Stimulated activated CD8-positive, alpha-beta memory T cell treated with anti-CD3 and anti-CD28 coated beads, Interleukin-7, amount 100 ng/mL, for 4 hours (primary cell): ENCODE measurements at regions not wholly inside any gene's neighbourhood (a gene's known extent, or its start where the extent isn't known, plus 50 kb on each side); places are given as distances from the start of the nearest gene placed in this dataset.

Experiments
- DNase-seq, 2 donors: peaks; one replicate each; pipeline ENCODE4 v3.0.0-alpha.2; 2020; ENCODE audit warnings: low read depth in 2 of 2

DNA sequence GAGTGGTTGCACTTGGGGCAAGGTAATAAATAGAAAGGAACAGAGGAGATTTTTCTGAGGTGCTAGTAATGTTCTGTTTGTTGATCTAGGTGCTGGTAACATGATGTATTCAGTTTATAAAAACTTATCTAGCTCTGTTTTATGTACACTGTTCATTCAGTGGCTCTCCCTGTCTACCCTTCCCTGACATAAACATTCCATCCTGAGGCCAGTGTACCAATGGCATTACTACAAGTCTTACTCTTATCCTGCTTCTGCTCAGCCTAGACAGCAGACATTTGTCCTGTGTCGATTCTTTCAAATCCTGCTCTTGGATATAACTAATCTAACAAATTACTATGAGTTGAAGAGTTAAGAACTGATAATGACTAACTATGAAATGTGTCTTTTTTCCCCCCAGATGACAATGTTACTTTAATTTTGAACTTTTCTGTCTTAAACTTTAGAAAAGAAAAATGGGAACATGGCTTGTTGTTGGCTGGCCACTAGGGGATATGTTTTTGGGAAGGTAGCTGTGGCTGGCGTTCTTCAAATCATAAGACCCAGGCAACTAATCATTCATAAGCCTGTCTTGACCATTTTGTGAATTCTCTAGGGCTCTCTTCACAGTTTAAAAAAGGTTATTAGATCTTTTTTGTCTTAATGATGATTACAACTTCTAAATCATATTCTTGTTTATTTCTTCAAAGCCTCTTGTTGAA, 390.9 kb downstream of the PBX1 start:
- DNase-seq, result no peak

DNA sequence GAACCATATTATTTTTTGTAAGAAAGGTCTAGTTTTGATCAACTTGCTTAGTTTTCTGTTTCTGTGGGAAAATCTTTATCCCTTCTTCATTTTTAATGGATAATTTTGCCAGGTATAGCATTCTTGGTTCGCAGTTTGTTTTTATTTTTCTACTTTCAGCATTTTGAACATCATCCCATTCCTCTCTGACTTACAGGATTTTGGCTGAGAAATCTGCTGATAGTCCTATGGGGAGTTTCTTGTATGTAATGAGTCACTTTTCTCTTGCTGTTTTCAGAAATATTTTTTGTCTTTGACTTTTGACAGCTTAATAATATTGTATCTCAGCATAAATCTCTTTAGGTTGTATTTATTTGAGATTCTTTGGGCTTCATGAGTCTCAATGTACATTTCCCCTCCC, 389.1 kb downstream of the PBX1 start:
- no peak for DNase-seq

DNA sequence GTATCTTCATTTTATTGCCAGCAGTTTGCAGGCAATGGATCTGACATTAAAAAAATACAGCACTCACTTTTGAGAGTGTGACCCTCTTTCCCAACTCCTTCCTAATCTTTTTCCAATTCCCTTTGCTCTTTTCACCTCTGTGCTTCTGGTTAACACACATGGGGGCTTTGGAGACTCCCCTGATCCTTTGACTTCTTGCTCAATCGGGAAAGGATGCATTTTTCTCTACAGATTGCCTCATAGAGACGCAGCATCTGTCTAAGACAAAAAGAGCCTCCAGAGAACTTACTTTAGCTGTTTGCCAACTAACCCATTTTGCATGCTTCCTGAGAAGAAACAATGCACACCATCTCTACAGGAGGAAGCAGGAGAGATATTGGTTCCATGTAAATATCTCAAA, 378.3 kb downstream of the PBX1 start:
- DNase-seq, result no peak

DNA sequence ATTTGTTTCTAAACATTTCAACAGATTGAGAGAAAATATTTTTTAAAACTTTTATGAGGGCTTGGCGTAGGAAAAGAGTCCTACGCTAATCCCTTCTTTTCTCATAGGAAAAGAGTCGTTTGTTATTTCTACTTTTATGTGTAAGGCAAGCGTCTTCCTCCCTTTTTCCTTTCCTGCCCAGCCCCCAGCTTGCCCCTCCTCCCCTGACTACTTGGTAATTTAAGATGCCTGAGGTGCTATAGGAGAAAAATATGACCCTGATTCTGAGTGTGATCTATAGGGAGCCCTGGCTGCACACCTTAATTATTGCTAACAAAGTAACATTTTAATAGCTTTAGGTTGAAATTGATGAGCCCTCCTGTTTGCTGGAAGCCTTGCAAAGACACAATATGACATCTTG, 373.6 kb downstream of the PBX1 start:
- DNase-seq, result no peak

DNA sequence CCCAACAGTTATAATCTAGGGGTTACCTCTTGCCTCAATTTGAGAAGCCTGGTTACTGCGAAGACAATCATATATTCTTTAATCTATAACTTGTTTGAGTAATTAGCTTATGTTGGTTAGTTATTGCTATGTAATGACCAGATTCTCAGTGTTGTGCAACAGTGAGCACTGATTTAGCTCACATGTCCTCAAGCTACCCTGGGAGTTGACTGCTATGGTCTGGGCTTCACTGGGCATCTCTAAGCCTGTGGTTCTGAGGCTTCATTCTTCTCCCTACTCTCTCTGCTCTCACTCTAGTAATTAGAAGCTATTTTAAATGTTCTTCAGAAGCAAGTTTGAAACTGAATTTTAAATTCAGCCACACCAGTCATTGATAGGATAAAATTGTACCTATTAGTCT, 371.8 kb downstream of the PBX1 start:
- no peak for DNase-seq

DNA sequence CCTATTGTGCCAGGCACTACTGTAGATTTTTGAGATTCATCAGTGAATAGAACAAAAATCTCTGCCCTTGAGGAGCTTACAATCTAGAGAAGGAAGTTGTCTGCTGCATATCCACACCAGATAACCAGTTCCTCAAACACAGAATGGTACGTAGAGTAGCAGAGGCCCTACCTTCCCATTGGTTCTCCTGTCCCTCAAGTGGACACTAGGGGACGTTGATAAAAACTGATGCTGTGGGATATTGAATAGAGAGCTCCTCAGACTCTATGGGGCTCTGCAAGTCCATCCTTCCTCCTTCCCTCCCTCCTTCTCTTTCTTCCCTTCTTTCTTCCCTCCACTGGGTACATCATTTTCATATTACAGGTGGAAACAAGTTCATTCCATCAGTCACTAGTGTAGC, 371.3 kb downstream of the PBX1 start:
- DNase-seq, result no peak

DNA sequence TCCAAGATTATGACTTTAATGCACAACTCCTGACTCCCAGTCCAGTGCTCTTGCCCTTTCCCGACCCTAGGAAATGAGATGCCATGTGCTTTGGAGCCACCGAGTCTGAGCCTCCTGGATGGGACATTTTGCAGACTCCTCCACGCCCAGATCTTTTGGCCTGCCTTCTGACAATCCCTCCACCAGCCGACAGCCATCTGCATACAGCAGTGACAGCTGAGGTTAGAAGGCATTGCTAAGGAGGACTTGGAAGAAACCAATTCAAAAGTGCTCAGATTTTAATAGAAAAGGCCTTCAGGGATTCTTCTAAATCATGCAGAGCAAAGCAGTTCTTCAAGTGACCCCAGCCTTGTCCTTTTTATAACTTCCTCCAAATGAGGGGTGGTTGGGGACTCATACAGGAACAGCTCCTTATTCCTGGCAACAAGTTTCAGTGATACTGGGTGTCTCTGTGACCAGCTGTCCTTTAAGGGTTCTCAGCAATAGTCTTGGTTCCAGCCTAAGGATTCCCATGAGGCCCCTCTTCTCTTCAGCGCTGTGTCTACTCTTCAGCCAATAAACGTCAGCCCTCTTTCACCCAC, 369.3 kb downstream of the PBX1 start:
- DNase-seq, result no peak

DNA sequence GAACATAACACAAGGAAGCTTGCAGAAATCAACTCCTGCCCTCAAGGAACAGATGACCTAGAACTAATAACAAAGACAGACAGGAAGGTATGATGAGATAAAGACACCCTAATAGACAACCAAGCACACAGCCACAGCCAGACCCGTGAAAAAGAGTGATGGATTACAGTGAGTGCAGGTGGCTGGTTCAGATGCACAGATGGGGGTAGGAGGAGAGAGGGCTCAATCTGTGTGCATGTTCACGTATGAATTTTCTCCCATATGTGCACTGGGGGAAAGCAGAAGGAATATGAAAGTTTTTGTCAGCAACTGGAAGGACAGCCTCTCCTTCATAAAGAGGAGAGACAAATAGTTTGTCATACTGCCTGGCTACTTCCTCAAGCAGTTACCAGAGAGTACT, 367.1 kb downstream of the PBX1 start:
- DNase-seq, result no peak

DNA sequence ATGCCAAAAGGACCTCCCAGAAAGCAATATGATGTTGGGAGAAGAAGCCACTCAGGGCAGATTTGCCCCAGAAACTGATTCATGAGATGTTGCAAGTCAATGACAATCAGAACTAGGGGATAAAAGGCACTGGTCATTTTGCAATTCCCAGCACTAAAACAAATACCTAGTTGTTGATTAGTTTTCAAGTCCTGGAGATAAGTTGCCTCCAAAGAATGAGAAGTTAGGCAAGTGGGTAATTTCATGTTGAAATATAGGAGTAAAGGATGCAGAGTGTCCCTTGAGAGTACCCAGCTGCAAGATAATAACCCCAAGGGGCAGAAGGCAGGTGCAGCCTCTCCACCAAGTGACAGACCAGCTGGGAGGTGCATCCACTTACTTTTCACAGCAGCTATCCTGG, 363.6 kb downstream of the PBX1 start:
- no peak for DNase-seq

DNA sequence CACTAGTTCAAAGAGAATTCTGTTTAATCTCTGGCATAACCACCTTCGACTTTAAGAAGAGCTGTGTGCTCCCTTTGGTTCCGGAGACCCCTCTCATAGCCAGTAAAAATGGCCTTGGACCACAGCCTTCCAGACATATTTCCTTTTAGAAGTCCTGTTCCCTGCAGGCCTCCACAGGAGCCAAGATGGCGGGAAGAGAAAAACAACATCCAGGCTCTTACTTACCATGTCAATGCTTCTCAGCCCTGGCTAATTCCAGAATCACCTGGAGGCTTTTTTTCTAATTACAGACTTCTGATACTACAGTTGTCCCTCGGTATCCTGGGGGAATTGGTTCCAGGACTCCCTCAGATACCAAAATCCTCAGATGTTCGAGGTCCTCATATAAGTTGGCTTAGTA, 362.5 kb downstream of the PBX1 start:
- DNase-seq, result no peak

DNA sequence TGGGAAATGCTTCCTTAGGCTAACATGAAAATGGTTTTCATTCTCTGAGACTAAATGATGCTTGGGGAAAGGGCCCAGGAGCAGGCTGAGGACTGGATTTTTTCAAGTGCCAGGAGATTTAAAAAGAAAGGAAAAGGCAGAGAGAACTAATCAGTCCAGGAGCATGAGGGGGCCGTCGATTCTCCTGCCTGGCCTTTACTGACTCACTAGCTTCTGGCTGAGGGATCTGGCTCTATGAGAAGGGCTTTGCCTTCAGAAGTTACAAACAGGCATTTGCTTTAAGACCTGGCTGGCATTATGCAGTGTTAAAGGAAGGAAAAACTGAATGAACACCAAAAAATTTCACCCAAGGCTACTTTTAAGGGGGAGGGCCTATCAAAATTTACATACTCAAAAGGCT, 359.2 kb downstream of the PBX1 start:
- no peak for DNase-seq

DNA sequence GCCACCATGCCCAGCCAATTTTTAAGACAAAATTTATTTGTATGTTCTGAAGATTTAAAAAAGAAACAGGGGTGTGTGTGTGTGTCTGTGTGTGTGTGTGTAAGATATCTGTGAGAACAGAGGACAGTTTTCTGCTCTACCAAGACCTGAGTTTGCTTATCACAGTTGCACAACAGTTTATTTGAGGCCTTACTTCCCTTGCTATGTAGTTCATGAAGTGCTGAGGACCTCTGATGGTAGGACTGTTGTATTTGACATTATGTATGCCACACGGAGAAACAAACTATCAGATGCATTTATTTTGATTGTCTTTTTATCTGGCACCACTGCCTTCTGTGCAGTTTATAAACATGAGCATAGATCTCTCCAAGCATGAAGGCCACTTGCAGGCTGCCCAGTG, 355.2 kb downstream of the PBX1 start:
- no peak for DNase-seq

DNA sequence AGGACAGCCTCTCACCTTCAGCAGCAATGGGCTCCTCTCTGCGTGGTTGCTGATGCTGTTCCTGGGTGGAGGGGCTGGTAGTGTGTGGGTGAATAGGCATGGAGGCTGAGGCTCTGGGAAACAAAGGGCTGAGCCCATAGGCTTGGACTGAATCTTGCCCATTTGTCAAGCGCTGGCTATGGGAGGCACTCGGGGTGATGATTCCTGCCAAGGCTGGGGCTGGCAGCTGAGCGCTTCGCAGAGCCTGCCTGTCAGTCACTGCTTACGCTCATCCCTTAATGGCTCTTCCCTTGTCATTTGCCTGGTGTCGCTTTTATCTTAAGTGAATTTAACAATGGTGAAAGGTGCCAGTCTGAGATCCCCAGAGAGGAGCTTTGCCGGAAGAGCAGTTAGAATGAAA, 353.3 kb downstream of the PBX1 start:
- DNase-seq, result no peak

DNA sequence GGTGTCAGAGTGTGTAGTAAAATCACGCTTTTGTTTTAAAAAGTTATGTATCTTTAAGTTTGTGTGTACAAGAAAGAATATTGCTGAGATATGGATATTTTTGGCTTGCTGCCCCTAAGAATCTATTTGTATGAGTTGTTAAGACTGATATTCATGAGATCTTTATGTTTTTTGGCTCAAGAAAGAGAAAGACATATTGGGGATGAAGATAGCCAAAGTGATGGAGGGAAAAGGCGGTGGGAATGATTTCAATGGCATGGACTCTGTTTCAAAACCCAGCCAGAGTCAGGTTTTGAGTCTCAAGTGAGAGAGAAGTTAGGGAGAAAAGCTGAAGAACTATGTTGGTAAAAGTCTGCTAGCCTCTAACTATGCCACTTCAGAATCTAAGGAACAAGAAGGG, 351.7 kb downstream of the PBX1 start:
- no peak for DNase-seq

DNA sequence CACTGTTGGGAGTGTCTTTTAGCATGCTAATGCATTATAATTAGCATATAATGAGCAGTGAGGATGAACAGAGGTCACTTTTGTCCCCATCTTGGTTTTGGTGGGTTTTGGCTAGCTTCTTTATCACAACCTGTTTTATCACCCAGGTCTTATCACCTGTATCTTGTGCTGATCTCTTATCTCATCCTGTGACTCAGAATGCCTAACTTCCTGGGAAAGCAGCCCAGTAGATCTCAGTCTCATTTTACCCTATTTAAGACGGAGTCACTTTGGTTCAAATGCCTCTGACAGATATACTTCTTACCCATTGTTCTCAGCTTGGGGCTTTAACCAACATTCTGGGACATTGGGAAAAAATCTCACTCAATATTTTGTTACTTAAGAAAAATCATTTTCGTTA, 348.7 kb downstream of the PBX1 start:
- DNase-seq, result no peak

DNA sequence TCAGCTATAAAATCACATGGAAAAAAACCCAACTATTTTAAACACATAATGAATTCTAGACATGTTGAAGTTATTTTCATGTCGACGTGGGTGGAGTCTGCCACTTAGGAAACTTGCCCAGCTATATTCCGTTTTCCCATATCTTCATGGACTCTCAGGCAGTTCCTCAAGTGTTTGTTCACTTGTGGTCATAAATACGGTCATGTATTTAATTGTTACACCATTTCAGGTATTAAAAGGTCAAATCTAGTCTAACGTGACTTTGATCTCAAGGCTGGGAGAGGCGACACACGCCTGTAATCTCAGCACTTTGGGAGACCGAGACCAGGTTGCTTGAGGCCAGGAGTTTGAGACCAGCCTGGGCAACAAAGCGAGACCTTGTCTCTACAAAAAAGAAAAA, 346.9 kb downstream of the PBX1 start:
- no peak for DNase-seq

DNA sequence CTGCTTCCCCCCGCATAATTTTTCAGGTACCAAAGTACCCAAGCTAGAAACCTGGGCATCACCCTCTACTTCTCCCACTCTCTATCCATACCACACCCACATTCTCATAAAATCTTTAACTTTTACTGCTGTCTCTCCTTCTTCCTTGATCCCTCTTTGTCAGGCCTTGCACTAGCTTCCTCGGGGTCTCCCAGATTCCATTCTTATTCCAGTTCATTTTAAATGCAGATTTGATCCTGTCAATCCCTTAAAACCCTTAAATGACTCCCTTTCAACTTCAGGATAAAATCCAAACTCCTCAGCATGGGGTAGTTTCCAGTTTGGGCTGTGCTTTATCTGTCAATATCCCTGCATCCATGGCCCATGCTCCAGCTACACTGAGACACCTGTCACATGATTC, 343.5 kb downstream of the PBX1 start:
- DNase-seq, result no peak
